ENCODE measurements at regions not wholly inside any gene's neighbourhood (a gene's known extent, or its start where the extent isn't known, plus 50 kb on each side); places are given as distances from the start of the nearest gene placed in this dataset.
"Not testable (repeated sequence)": the region's sequence is repeated elsewhere in the genome, so short reads cannot be mapped to it uniquely, and the experiment has no call there.

DNA sequence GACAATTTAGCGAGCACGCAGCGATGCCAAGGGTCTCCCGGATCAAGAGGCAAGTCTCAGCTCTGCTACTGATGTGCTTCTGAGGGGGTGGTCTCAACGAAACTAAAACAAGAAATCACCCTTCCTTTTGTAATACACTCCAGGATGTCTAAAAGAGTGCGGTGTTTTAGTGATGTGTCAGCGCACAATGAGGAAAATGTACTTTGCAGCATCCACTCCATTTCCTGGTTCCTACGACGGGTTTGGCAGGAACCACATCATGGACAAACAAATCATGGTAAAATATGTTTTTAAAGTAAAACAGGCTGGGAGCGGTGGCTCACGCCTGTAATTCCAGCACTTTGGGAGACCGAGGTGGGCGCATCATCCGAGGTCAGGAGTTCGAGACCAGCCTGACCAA is 154.0 kb upstream of the TSC22D1 start:
- POLR2A ChIA-PET: no interaction called here
- CTCF ChIA-PET: no interaction called here
- Mint-ChIP-seq H3K27me3 (ENCODE audit: low read depth) (no peaks in the 10 kb centered on the region), H3K4me3 (no peak overlapping the region), H3K27ac (no peak overlapping the region), H3K9me3 (ENCODE audit: insufficient read depth) (no peaks in the 10 kb centered on the region), H3K4me1 (ENCODE audit: low read depth) (no peaks in the 10 kb centered on the region), H3K36me3 (ENCODE audit: low read depth) (no peaks in the 10 kb centered on the region)
- ATAC-seq (no peak), DNase-seq (no peak)

DNA sequence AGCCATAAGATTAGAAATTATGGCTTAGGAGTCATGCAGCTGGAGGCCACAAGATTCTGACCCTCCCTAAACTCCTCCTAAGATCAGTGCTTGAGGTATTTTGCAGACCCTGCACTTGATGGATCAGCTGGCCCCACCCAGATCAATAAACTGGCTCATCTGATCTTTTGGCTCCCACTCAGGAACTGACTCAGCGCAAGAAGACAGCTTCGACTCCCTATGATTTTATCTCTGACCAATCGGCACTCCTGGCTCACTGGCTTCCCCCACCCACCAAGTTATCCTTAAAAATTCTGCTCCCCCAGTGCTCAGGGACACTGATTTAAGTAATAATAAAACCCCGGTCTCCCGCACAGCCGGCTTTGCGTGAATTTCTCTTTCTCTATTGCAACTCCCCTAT is 151.5 kb upstream of the TSC22D1 start:
- DNase-seq; ATAC-seq; H3K27me3 Mint-ChIP-seq (ENCODE audit: low read depth); H3K9me3 Mint-ChIP-seq (ENCODE audit: insufficient read depth); H3K36me3 Mint-ChIP-seq (ENCODE audit: low read depth); H3K27ac Mint-ChIP-seq; CTCF ChIA-PET; H3K4me3 Mint-ChIP-seq; H3K4me1 Mint-ChIP-seq (ENCODE audit: low read depth); POLR2A ChIA-PET: not testable (repeated sequence)

DNA sequence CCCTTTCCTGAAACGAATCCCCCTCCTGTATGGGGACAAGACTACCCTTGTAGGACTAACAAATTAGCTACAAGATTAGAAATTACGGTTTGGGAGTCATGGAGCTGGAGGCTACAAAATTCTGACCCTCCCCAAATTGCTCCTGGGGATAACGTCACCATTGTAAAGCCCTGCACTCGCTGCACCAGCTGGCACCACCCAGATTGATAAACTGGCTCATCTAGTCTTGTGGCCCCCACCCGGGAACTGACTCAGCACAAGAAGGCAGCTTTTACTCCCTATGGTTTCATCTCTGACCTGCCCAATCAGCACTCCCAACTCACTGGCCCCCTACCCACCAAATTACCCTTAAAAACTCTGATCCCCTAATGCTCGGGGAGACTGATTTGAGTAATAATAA is 150.6 kb upstream of the TSC22D1 start:
- ChIA-PET CTCF (no interaction called here), POLR2A (no interaction called here)
- Mint-ChIP-seq H3K36me3 (ENCODE audit: low read depth) (no peaks in the 10 kb centered on the region), H3K9me3 (ENCODE audit: insufficient read depth) (no peaks in the 10 kb centered on the region), H3K4me1 (ENCODE audit: low read depth) (no peaks in the 10 kb centered on the region), H3K27ac (no peak overlapping the region), H3K4me3 (no peak overlapping the region), H3K27me3 (ENCODE audit: low read depth) (peaks cover 2% of the 10 kb centered on the region)
- no peak for DNase-seq
- no peak for ATAC-seq

DNA sequence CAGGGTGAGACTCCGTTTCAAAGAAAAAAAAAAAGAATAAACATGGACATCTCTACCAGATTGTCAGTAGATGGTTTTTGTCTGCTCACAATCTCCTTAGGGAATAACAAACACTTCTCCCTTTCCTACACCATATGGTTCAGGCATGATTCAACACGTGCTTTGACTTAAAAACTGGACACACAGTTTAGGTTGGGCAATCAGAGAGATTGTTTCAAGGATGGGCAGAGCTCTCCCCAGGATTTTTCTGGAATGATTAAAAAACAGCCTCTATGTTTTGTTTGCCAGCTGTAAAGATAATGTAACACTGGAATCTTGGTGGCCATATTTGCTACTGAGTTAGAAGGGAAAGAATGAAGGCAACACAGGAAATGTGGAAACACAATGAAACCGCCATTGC is 150.1 kb upstream of the TSC22D1 start:
- H3K4me1 Mint-ChIP-seq (ENCODE audit: low read depth): no peaks in the 10 kb centered on the region
- peaks cover 2% of the 10 kb centered on the region for H3K27me3 Mint-ChIP-seq (ENCODE audit: low read depth)
- CTCF ChIA-PET: no interaction called here
- H3K36me3 Mint-ChIP-seq (ENCODE audit: low read depth): no peaks in the 10 kb centered on the region
- POLR2A ChIA-PET: no interaction called here
- no peak overlapping the region for H3K27ac Mint-ChIP-seq
- no peak overlapping the region for H3K4me3 Mint-ChIP-seq
- DNase-seq: no peak
- no peaks in the 10 kb centered on the region for H3K9me3 Mint-ChIP-seq (ENCODE audit: insufficient read depth)
- ATAC-seq: no peak

DNA sequence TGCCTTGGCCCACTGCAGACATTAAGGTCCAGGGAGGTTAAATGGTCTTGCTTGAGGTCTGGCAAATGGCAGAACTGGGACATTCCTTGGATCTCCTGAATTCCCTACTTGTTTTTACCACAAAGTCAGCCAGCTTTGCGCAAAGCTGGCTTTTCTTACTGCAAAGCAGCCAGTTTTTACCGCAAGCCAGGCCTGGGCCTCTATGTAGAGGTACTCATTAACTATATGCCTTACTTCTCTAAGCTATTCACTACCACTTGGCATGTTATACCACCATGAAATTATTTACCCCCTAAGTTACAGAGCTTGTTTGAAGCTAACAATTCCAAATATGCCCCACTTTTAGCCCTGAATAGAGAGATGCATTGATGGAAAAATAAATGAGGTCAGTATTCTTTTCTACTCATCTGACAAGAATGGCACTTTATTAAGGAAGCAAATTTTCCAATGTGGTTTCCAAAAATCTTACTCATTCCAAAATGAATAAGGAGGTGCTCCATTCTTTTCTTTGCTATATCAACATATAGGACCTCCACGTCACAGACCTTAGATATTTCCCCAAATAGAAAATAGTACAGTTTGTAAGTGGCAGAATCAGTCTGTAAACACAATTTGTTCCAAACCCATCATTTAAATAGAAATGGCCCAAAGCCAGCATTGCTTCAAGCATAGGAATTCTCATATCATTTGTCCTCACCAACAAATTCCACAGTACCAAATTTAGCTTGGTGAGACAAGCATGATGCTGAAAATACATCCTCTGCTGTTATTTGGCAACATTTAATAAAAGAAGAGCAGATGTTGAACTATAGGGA is 143.9 kb upstream of the TSC22D1 start:
- H3K36me3 Mint-ChIP-seq (ENCODE audit: low read depth): no peaks in the 10 kb centered on the region
- no peak for ATAC-seq
- CTCF ChIA-PET: no interaction called here
- DNase-seq: no peak
- H3K9me3 Mint-ChIP-seq (ENCODE audit: insufficient read depth): no peaks in the 10 kb centered on the region
- no peak overlapping the region for H3K27ac Mint-ChIP-seq
- peaks cover 2% of the 10 kb centered on the region for H3K27me3 Mint-ChIP-seq (ENCODE audit: low read depth)
- no peak overlapping the region for H3K4me3 Mint-ChIP-seq
- H3K4me1 Mint-ChIP-seq (ENCODE audit: low read depth): no peaks in the 10 kb centered on the region
- POLR2A ChIA-PET: no interaction called here

DNA sequence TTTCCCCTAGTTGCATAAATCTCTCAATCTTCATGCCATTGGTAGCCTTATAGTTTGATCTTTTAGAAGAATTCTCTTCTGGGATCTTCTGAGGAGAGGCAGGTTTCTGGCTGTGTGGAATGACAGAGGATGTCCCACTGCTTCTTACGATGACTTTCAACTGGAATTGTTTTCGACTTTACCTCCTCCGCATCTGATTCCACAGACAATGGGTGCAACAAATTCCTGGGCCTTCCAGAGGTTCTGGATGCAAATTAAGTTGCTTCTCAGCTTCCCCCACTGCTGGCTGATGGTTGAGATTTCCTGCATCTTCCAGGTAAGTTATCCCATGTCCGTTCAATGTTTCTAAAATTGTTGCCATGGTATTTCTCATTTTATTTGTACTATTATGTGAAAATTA is 142.3 kb upstream of the TSC22D1 start:
- no peak for ATAC-seq
- Mint-ChIP-seq H3K27ac (no peak overlapping the region), H3K4me1 (ENCODE audit: low read depth) (no peaks in the 10 kb centered on the region), H3K27me3 (ENCODE audit: low read depth) (peaks cover 2% of the 10 kb centered on the region), H3K36me3 (ENCODE audit: low read depth) (no peaks in the 10 kb centered on the region), H3K9me3 (ENCODE audit: insufficient read depth) (no peaks in the 10 kb centered on the region), H3K4me3 (no peak overlapping the region)
- no peak for DNase-seq
- POLR2A ChIA-PET: interaction anchor here (0.7 kb wide), 1 partner anchor 111 kb away, joined by 3 read pairs; no protein-coding TSS in a partner anchor
- CTCF ChIA-PET: no interaction called here

DNA sequence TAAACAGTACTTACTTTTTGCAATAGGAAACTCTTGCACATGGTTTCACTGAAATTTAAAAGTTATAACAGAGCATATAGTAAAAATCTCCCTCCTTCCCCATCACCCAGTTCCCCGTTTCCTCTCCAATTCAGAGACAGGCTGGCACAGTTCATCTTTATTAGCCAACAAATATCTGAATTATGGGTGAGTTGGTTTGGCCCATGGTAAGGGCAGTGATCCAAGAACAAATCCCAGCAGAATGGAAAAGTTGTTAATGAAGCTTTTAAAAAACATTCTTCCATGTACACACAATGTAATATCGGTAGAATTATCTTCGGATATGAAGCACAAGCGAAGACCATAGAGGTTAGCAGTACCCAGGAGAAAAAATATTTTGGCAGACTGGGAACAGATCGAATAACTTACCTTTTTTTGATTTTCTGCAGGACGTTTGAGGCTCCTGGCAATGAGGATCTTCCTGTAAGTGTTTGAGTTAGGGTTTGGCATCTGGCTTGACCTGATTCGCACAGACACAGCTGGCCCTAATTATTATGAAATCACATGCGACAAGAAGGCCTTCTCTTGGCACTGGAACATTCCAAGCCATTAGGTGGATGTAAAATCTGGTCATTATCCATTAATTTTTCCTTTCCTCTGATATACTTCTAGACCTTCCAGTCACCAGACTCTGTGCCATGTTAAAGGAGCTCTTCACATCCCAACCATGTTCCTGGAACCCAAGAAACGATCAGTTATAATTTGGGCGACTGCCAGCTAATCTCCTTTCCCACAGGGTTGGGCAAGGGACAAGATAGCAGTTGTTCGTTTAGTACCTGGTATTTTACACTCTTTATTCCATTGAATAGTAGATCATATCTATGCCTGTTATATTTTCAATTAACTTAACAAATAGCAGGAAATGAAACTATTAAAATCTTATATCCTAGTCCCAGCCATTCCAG is 139.4 kb upstream of the TSC22D1 start:
- H3K27me3 Mint-ChIP-seq (ENCODE audit: low read depth): no peaks in the 10 kb centered on the region
- H3K36me3 Mint-ChIP-seq (ENCODE audit: low read depth): no peaks in the 10 kb centered on the region
- no peak overlapping the region for H3K4me3 Mint-ChIP-seq
- CTCF ChIA-PET: no interaction called here
- H3K4me1 Mint-ChIP-seq (ENCODE audit: low read depth): peaks cover 2% of the 10 kb centered on the region
- H3K27ac Mint-ChIP-seq: no peak overlapping the region
- H3K9me3 Mint-ChIP-seq (ENCODE audit: insufficient read depth): no peaks in the 10 kb centered on the region
- DNase-seq (no peak), ATAC-seq (no peak)
- POLR2A ChIA-PET: no interaction called here

DNA sequence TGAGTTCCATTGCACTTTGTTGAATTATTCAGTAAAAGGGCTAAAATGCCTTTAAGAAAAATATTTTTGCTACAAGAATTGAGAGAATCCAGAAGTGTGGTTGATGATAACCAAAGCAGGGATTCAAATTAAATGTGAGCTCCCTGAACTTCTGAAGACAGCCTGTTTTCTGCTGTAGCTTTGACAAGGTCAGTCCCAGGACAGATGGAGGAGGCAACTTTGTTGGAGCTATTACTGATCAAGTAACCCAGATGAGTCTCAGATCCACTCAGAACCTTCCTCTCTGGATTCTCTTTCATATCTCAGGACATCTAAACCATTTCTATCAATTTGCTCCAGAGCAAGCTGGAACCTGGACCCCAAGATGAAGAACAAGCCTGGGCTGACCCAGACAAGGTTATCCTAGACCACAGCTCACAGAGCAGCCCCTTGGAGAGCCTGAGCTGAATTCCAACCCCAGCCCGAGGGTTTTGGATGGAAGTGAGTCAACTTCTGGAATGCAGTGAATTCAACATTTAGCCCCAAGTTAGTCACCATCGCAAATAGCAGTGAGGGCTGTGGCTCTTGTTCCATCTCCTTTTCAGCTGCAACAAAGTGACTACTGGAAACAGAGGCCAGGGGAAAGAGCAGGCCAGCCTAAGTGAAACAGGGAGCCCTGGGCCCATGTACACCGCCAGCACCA is 137.8 kb upstream of the TSC22D1 start:
- no peak overlapping the region for H3K27ac Mint-ChIP-seq
- no peaks in the 10 kb centered on the region for H3K27me3 Mint-ChIP-seq (ENCODE audit: low read depth)
- H3K36me3 Mint-ChIP-seq (ENCODE audit: low read depth): no peaks in the 10 kb centered on the region
- ChIA-PET CTCF (no interaction called here), POLR2A (no interaction called here)
- no peak for DNase-seq
- ATAC-seq: no peak
- no peak overlapping the region for H3K4me3 Mint-ChIP-seq
- H3K9me3 Mint-ChIP-seq (ENCODE audit: insufficient read depth): no peaks in the 10 kb centered on the region
- peaks cover 3% of the 10 kb centered on the region for H3K4me1 Mint-ChIP-seq (ENCODE audit: low read depth)

DNA sequence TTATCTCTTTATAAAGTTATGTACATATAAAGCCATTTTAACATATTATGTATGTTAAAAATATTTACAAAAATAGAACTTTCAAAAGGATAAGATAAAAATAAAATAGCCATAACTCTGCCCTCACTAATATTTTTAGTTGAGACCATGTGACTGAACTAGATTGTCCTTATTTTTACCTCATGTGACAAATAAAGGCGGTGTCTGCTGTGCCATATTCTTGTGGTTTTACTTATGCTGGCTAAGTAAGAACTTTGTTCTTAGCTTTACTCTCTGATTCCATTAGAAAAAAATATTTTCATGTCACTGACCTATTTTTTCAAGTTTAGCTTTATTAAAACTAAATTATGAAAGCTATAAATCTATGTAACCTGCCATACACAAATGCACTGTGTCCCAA is 135.6 kb upstream of the TSC22D1 start:
- Mint-ChIP-seq H3K4me1 (ENCODE audit: low read depth) (peaks cover 3% of the 10 kb centered on the region), H3K27me3 (ENCODE audit: low read depth) (no peaks in the 10 kb centered on the region), H3K27ac (no peak overlapping the region), H3K36me3 (ENCODE audit: low read depth) (no peaks in the 10 kb centered on the region), H3K9me3 (ENCODE audit: insufficient read depth) (no peaks in the 10 kb centered on the region), H3K4me3 (no peak overlapping the region)
- ATAC-seq: no peak
- ChIA-PET POLR2A (no interaction called here), CTCF (no interaction called here)
- DNase-seq: no peak

DNA sequence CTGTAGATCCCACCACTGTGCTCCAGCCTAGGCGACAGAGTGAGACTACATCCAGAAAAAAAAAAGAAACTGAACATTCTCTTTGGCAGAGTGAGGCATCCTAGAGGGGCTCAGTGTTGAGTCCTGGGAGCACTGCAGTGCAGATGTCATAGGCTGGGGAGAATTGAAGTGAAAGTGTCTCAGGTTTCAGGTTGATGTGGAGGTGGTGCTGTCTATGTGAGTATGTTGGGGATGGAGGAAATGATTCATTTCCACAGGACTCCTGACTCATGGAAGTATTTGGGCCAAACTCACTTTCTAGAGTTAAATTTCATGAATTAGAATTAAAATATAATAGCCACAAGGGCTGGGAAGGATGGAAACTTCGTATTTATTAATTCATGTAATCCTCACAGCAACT is 134.4 kb upstream of the TSC22D1 start:
- Mint-ChIP-seq H3K9me3 (ENCODE audit: insufficient read depth) (no peaks in the 10 kb centered on the region), H3K27ac (no peak overlapping the region), H3K4me1 (ENCODE audit: low read depth) (peaks cover 3% of the 10 kb centered on the region), H3K4me3 (no peak overlapping the region), H3K36me3 (ENCODE audit: low read depth) (no peaks in the 10 kb centered on the region), H3K27me3 (ENCODE audit: low read depth) (no peaks in the 10 kb centered on the region)
- POLR2A ChIA-PET: no interaction called here
- no peak for DNase-seq
- CTCF ChIA-PET: interaction anchor here (0.8 kb wide), 1 partner anchor 227 kb away, joined by 3 read pairs; no protein-coding TSS in a partner anchor
- no peak for ATAC-seq

DNA sequence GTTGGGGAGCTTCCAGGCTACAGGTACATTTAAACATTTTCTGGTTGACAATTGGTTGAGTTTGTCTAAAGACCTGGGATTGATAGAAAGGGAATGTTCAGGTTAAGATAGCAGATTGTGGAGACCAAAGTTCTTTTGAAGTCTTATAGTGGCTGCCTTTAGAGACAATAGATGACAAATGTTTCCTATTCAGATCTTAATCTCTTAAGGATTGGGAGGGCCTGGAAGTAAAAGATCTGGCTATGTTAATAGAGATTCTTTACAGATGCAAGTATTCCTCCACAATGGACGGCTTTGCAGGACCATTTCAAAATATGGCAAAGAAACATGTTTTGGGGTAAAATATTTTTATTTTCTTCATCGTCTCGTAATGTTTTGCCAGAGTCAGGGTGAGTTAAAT is 128.7 kb upstream of the TSC22D1 start:
- H3K9me3 Mint-ChIP-seq (ENCODE audit: insufficient read depth); H3K36me3 Mint-ChIP-seq (ENCODE audit: low read depth); H3K27ac Mint-ChIP-seq; POLR2A ChIA-PET; DNase-seq; H3K27me3 Mint-ChIP-seq (ENCODE audit: low read depth); H3K4me3 Mint-ChIP-seq; H3K4me1 Mint-ChIP-seq (ENCODE audit: low read depth); CTCF ChIA-PET; ATAC-seq: not testable (repeated sequence)

DNA sequence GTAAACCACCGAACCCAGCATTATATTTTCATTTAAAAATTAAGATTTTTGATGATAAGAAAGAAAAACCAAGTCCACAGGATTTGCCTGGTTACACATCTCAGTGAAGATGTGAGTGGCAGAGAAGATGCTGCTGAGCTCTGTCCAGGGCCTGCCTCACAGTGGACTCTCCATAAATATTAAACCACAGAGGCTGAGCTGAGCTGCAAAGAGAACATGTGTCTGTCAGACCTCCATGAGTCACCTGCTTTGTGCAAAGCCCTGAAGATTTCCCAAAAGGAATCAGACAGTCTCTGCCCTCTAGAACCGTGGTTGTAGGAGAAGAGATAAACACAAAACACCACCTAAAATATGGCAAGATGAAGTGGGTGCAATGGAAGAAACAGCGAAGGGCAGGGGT is 127.2 kb upstream of the TSC22D1 start:
- no peak for DNase-seq
- ATAC-seq: no peak
- Mint-ChIP-seq H3K4me1 (ENCODE audit: low read depth) (no peaks in the 10 kb centered on the region), H3K36me3 (ENCODE audit: low read depth) (no peaks in the 10 kb centered on the region), H3K4me3 (no peak overlapping the region), H3K9me3 (ENCODE audit: insufficient read depth) (no peaks in the 10 kb centered on the region), H3K27me3 (ENCODE audit: low read depth) (no peaks in the 10 kb centered on the region), H3K27ac (no peak overlapping the region)
- POLR2A ChIA-PET: no interaction called here
- CTCF ChIA-PET: no interaction called here
